ENCODE measurements at regions not wholly inside any gene's neighbourhood (a gene's known extent, or its start where the extent isn't known, plus 50 kb on each side); places are given as distances from the start of the nearest gene placed in this dataset.
"Not testable (repeated sequence)": the region's sequence is repeated elsewhere in the genome, so short reads cannot be mapped to it uniquely, and the experiment has no call there.

GRCh38 chr6:147441751-147442150 is 66.7 kb upstream of the SAMD5 start:
- no peak for DNase-seq (ENCODE audit: low read depth)

GRCh38 chr6:147447835-147448611 is 60.5 kb upstream of the SAMD5 start:
- peak; percentile 66 for DNase-seq (ENCODE audit: low read depth)

GRCh38 chr6:147448775-147449174 is 59.7 kb upstream of the SAMD5 start:
- no peak for DNase-seq (ENCODE audit: low read depth)

GRCh38 chr6:147449405-147450161 is 58.9 kb upstream of the SAMD5 start:
- DNase-seq (ENCODE audit: low read depth): peak; percentile 41

- no peak for DNase-seq (ENCODE audit: low read depth)
Observed at GRCh38 chr6:147453361-147453760, 55.1 kb upstream of the SAMD5 start.

- not testable (repeated sequence) for DNase-seq (ENCODE audit: low read depth)
Observed at GRCh38 chr6:147454862-147455261, 53.6 kb upstream of the SAMD5 start.

All from Daoy (cell line).